HG03457 (cell line): ENCODE measurements at regions not wholly inside any gene's neighbourhood (a gene's known extent, or its start where the extent isn't known, plus 50 kb on each side); places are given as distances from the start of the nearest gene placed in this dataset.
"Not testable (repeated sequence)": the region's sequence is repeated elsewhere in the genome, so short reads cannot be mapped to it uniquely, and the experiment has no call there.

Experiments
- ATAC-seq: cut with Tn5 transposase; IDR thresholded peaks from one replicate; pipeline ENCODE4 v1.9.1; 2021; ENCODE audit warnings: moderate number of reproducible peaks; ENCODE audit not compliant: unreplicated experiment

GRCh38 chr9:19895578-19895977, 106.7 kb upstream of the SLC24A2 start:
- ATAC-seq = not testable (repeated sequence)

DNA sequence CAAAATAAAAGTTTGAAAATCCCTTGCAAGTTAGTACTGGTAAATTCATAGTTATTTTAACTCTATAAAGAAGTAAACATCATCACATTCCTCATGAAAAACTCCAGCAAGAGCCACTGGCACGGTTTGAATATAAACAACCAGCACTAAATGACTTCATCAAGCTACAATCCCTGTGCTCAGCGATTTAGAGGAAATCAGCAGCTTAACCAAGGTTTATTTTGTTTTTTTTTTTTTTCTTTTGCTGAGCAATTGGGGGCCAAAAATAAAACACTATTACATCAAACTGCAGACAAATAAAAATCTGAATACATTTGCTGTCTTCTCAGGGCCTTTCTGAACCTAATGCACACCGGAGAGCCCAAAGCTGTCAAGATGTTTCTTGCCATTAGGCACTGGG, 106.2 kb upstream of the SLC24A2 start:
- ATAC-seq = no peak

GRCh38 chr9:19885608-19886007, 96.8 kb upstream of the SLC24A2 start:
- no peak for ATAC-seq

DNA sequence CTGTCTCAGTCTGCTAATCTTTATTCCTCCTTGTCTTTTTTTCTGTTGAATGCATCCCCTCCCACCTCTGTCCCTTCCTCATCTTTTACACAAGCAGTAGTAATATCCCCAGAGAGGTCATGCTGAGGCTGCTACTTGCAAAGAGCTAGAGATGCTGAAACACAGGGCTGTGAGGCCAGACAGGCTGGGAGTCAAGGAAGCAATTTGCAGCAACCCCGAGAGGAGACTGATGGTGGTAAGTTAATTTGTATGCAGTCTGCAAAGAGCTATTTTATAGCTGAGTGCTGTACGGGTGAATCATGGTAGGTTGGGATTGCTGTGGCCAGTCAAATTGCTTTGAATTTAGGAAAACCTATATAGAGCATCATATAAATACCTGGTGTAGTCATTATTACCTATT, 90.2 kb upstream of the SLC24A2 start:
- ATAC-seq = no peak

DNA sequence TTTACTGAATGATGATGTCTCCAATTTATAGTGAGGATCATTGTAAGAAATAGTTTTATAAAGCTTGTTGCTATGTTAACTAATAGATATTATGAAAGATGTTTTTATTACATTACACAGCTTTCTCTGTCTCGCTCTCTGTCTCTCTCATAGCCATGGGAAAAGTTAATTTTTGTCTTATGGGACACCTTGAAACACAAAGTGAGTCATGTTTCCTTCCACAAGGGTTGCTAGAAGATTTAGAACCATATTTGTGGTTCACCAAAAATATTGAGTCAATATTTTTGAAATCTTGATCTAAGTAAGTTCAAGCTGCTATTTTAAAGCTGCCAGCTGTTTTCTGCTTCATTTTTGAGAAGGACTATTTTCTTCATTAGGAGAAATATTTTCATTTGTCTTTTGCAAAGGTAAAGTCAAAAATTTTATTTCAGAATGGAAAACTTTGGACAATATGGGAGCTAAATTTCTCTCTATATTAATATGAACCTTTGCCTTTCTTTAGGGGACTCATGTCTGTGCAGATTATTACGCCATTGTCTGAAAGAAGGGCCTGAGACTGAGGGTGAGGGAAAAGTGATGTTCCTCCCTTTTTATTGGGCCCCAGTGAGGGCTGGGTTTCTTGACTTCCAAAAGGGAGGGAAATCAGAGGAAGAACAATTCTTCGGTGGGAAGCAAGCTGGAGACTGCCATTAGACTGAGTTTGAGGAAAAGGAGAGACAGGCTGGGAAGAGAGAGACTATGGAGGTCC, 87.9 kb upstream of the SLC24A2 start:
- no peak for ATAC-seq

DNA sequence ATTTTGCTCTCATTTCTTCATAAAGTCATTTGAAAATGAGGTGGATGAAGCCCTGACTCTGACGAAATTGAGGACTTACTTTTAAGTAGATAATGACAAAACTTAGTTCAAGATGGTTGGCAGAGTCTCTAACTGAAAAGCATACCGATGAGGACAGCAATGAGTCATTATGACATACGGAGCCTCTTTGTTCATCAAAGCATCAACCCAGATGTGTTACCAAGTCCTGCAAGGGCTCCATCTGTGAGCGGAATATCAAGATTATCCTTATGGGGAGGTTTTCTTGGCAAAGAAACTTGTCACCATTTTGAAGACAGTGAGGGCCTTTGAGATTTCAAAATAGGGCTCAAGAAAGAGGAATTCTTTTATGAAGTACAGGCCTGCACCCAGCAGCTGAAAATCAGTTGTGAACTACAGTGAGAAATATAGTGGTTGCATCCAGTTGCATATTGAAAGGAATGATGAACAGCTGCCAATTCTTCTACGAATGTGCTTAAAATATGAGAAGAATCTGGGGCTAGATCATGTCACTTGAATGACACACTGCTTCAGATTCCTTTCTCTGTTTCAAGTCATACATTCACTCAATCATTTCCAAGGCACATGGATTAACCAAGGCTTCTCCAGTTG, 86.6 kb upstream of the SLC24A2 start:
- no peak for ATAC-seq

DNA sequence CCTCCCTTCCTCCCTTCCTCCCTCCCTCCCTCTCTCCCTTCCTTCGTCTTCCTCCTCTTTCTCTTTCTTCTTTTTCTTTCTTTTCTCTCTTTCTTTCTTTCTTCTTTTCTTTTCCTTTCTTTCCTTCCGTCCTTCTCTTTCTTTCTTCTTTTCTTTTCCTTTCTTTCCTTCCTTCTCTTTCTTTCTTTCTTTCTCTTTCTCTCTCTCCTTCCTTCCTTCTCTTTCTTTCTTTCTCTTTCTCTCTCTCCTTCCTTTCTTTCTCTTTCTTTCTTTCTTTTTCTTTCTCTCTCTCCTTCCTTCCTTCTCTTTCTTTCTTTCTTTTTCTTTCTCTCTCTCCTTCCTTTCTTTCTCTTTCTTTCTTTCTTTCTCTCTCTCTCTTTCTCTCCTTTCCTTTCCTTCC, 84.4 kb upstream of the SLC24A2 start:
- ATAC-seq = not testable (repeated sequence)

- ATAC-seq = no peak
These were observed 82.2 kb upstream of the SLC24A2 start for GRCh38 chr9:19870988-19871387.

DNA sequence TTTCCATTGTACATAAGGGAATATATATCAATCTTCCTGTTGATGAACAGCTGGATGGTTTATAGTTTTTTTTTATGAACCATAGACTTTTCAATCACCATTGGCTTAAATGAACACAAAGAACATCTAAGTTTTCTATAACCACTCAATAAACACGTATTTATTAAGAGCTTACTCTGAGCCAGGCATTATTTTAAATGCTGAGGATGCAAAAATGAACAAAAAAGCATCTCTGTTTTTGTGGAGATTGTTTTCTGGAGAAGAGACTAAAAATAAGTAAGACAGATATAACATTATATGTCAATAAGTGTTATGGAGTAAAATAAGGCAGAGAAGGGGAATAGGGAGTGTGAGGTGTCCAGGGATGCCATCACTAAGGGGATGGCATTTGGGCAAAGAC, 52.1 kb upstream of the SLC24A2 start:
- no peak for ATAC-seq
